IMR-90 (cell line): ENCODE measurements at regions not wholly inside any gene's neighbourhood (a gene's known extent, or its start where the extent isn't known, plus 50 kb on each side); places are given as distances from the start of the nearest gene placed in this dataset.

Experiments
- BHLHE40 ChIP-seq: fragments of 150-350 bp; IDR thresholded peaks from 2 replicates; pipeline ENCODE4 v1.6.1; 2016; ENCODE audit warnings: mild to moderate bottlenecking, low read depth, low read length
- CHD1 ChIP-seq: IDR thresholded peaks from 2 replicates; pipeline ENCODE4 v1.6.1; 2012; ENCODE audit warnings: low read depth, low read length, improper control_type of control experiment
- CTCF ChIP-seq: conservative IDR thresholded peaks from 2 replicates; pipeline ENCODE4 v1.5.1; 2012; ENCODE audit warnings: mild to moderate bottlenecking, low read depth, low read length, improper control_type of control experiment
- MAFK ChIP-seq: IDR thresholded peaks from 2 replicates; pipeline ENCODE4 v1.6.1; 2012; ENCODE audit warnings: low read depth, low read length, improper control_type of control experiment
- POLR2A ChIP-seq: IDR thresholded peaks from 2 replicates; pipeline ENCODE4 v1.6.1; 2012; ENCODE audit warnings: mild to moderate bottlenecking, low read depth, low read length
- RAD21 ChIP-seq: IDR thresholded peaks from 2 replicates; pipeline ENCODE4 v1.6.1; 2012; ENCODE audit warnings: low read length, improper control_type of control experiment
- RCOR1 ChIP-seq: IDR thresholded peaks from 2 replicates; pipeline ENCODE4 v1.6.1; 2012; ENCODE audit warnings: mild to moderate bottlenecking, low read length, improper control_type of control experiment; ENCODE audit not compliant: insufficient replicate concordance
- RFX5 ChIP-seq: IDR thresholded peaks from 2 replicates; pipeline ENCODE4 v1.8.0; 2012; ENCODE audit warnings: low read depth, mild to moderate bottlenecking, low read length, moderate library complexity
- SMC3 ChIP-seq: fragments of 150-350 bp; IDR thresholded peaks from 2 replicates; pipeline ENCODE4 v1.6.1; 2016; ENCODE audit warnings: low read depth, mild to moderate bottlenecking, antibody characterized with exemption, low read length, moderate library complexity

- no peak for TF ChIP-seq CTCF
- TF ChIP-seq POLR2A = no peak
- no peak for TF ChIP-seq RCOR1
- TF ChIP-seq SMC3 = no peak
- TF ChIP-seq RFX5 = no peak
- no peak for TF ChIP-seq RAD21
- no peak for TF ChIP-seq BHLHE40
- TF ChIP-seq CHD1 = no peak
- no peak for TF ChIP-seq MAFK
Observed at GRCh38 chr6:47163536-47163935, 121.4 kb upstream of the ADGRF1 start.
